ENCODE measurements at regions not wholly inside any gene's neighbourhood (a gene's known extent, or its start where the extent isn't known, plus 50 kb on each side); places are given as distances from the start of the nearest gene placed in this dataset.

- DNase-seq (ENCODE audit: low read depth) = peak; percentile 97
Observed at GRCh38 chr14:50038398-50039119, 77.8 kb downstream of the VCPKMT start.

- no peak for DNase-seq (ENCODE audit: low read depth)
Observed at GRCh38 chr14:50039120-50039517, 77.3 kb downstream of the VCPKMT start.

GRCh38 chr14:50039734-50040400 lies 76.5 kb downstream of the VCPKMT start:
- DNase-seq (ENCODE audit: low read depth) = peak; percentile 70

GRCh38 chr14:50040401-50040775 lies 76.0 kb downstream of the VCPKMT start:
- peak; percentile 81 for DNase-seq (ENCODE audit: low read depth)

- no peak for DNase-seq (ENCODE audit: low read depth)
Observed at GRCh38 chr14:50040895-50041465, 75.4 kb downstream of the VCPKMT start.

GRCh38 chr14:50041980-50042379 lies 74.4 kb downstream of the VCPKMT start:
- DNase-seq (ENCODE audit: low read depth) = no peak

- no peak for DNase-seq (ENCODE audit: low read depth)
Observed at GRCh38 chr14:50044042-50044651, 72.2 kb downstream of the VCPKMT start.

GRCh38 chr14:50045039-50045711 lies 71.2 kb downstream of the VCPKMT start:
- peak; percentile 95 for DNase-seq (ENCODE audit: low read depth)

- no peak for DNase-seq (ENCODE audit: low read depth)
Observed at GRCh38 chr14:50045837-50046236, 70.5 kb downstream of the VCPKMT start.

- no peak for DNase-seq (ENCODE audit: low read depth)
Observed at GRCh38 chr14:50047274-50047676, 69.1 kb downstream of the VCPKMT start.

- no peak for DNase-seq (ENCODE audit: low read depth)
Observed at GRCh38 chr14:50049093-50049492, 67.3 kb downstream of the VCPKMT start.

GRCh38 chr14:50049703-50050570 lies 66.4 kb downstream of the VCPKMT start:
- DNase-seq (ENCODE audit: low read depth) = no peak

- peak; percentile 54 for DNase-seq (ENCODE audit: low read depth)
Observed at GRCh38 chr14:50051106-50051505, 65.3 kb downstream of the VCPKMT start.

GRCh38 chr14:50051706-50052105 lies 64.7 kb downstream of the VCPKMT start:
- DNase-seq (ENCODE audit: low read depth) = no peak

GRCh38 chr14:50052517-50052916 lies 63.9 kb downstream of the VCPKMT start:
- DNase-seq (ENCODE audit: low read depth) = no peak

- no peak for DNase-seq (ENCODE audit: low read depth)
Observed at GRCh38 chr14:50053935-50054334, 62.4 kb downstream of the VCPKMT start.

- DNase-seq (ENCODE audit: low read depth) = no peak
Observed at GRCh38 chr14:50055461-50056228, 60.7 kb downstream of the VCPKMT start.

GRCh38 chr14:50056435-50056834 lies 59.9 kb downstream of the VCPKMT start:
- no peak for DNase-seq (ENCODE audit: low read depth)

- DNase-seq (ENCODE audit: low read depth) = no peak
Observed at GRCh38 chr14:50057331-50057730, 59.0 kb downstream of the VCPKMT start.

GRCh38 chr14:50058113-50058512 lies 58.3 kb downstream of the VCPKMT start:
- DNase-seq (ENCODE audit: low read depth) = no peak

Data from RPMI7951 (cell line).